ENCODE measurements at regions not wholly inside any gene's neighbourhood (a gene's known extent, or its start where the extent isn't known, plus 50 kb on each side); places are given as distances from the start of the nearest gene placed in this dataset.

GRCh38 chr2:38127277-38127676 lies 51.3 kb upstream of the CYP1B1 start:
- TF ChIP-seq PATZ1 (CRISPR knock-in tag; IDR thresholded peaks at IDR 0.05; ENCODE audit: borderline replicate concordance) = no peak
- no peak for TF ChIP-seq ISL1 (CRISPR knock-in tag; IDR thresholded peaks at IDR 0.05)
- TF ChIP-seq GLIS3 (CRISPR knock-in tag; IDR thresholded peaks at IDR 0.05) = no peak
- no peak for TF ChIP-seq PPARA (CRISPR knock-in tag; IDR thresholded peaks at IDR 0.05; ENCODE audit: borderline replicate concordance)
- TF ChIP-seq ZFP3 (CRISPR knock-in tag; IDR thresholded peaks at IDR 0.05) = no peak
- no peak for TF ChIP-seq ZFP30 (CRISPR knock-in tag; IDR thresholded peaks at IDR 0.05)
- TF ChIP-seq ZC3H10 (CRISPR knock-in tag; IDR thresholded peaks at IDR 0.05) = no peak
- no peak for TF ChIP-seq CSDC2 (CRISPR knock-in tag; IDR thresholded peaks at IDR 0.05)
- TF ChIP-seq TCF4 (CRISPR knock-in tag; IDR thresholded peaks at IDR 0.05; ENCODE audit: borderline replicate concordance) = no peak
- TF ChIP-seq CSRNP3 (CRISPR knock-in tag; IDR thresholded peaks at IDR 0.05) = no peak
- no peak for TF ChIP-seq CREB5 (CRISPR knock-in tag; IDR thresholded peaks at IDR 0.05; ENCODE audit: low read depth)
- TF ChIP-seq RARB (CRISPR knock-in tag; IDR thresholded peaks at IDR 0.05) = no peak
- TF ChIP-seq TSHZ2 (CRISPR knock-in tag; IDR thresholded peaks at IDR 0.05) = no peak

Data from SK-N-SH treated with all-trans-retinoic acid at 6 μM for 48 hours (cell line).